HEK293 (cell line): ENCODE measurements at regions not wholly inside any gene's neighbourhood (a gene's known extent, or its start where the extent isn't known, plus 50 kb on each side); places are given as distances from the start of the nearest gene placed in this dataset.

ENCODE experiments used
- CTCF ChIP-seq: fragments of 450-650 bp; formaldehyde crosslinking; IDR thresholded peaks from 2 replicates; pipeline ENCODE4 v1.5.1; 2016; ENCODE audit warnings: missing biosample characterization, missing genetic modification characterization
- OSR2 ChIP-seq: fragments of 450-650 bp; formaldehyde crosslinking; IDR thresholded peaks from 2 replicates; pipeline ENCODE4 v1.5.1; 2016; ENCODE audit warnings: missing biosample characterization, missing genetic modification characterization
- ZBTB21 ChIP-seq: fragments of 450-650 bp; formaldehyde crosslinking; IDR thresholded peaks from 2 replicates; pipeline ENCODE4 v1.5.1; 2017; ENCODE audit warnings: missing biosample characterization, missing genetic modification characterization
- ZBTB8A ChIP-seq: fragments of 450-650 bp; formaldehyde crosslinking; IDR thresholded peaks from 2 replicates; pipeline ENCODE4 v1.5.1; 2016; ENCODE audit warnings: missing biosample characterization, missing genetic modification characterization

- TF ChIP-seq ZBTB21 (tag by site-specific recombination) = no peak
- no peak for TF ChIP-seq ZBTB8A (tag by site-specific recombination)
- no peak for TF ChIP-seq OSR2 (tag by site-specific recombination)
- no peak for TF ChIP-seq CTCF
Measured at GRCh38 chr2:11018651-11019185, 107.0 kb downstream of the KCNF1 start.
